NB4 (cell line): ENCODE measurements at regions not wholly inside any gene's neighbourhood (a gene's known extent, or its start where the extent isn't known, plus 50 kb on each side); places are given as distances from the start of the nearest gene placed in this dataset.
"Not testable (repeated sequence)": the region's sequence is repeated elsewhere in the genome, so short reads cannot be mapped to it uniquely, and the experiment has no call there.

ENCODE experiments used
- DNase-seq: peaks from one replicate; pipeline ENCODE4 v3.0.0; 2010; ENCODE audit warnings: low read depth
- H3K4me3 ChIP-seq: one replicate; pipeline ENCODE4 v1.5.1; 2011; ENCODE audit warnings: mild to moderate bottlenecking, low read depth, low read length, moderate library complexity
- MYC ChIP-seq: IDR thresholded peaks from 2 replicates; pipeline ENCODE4 v1.6.1; 2011; ENCODE audit warnings: low read depth, low read length
- POLR2A ChIP-seq: IDR thresholded peaks from 2 replicates; pipeline ENCODE4 v1.6.1; 2011; ENCODE audit warnings: mild to moderate bottlenecking; ENCODE audit not compliant: insufficient read length; ENCODE audit errors: extremely low read depth
- TF ChIP-seq, protein P1 (sequence below): IDR thresholded peaks from one replicate; pipeline ENCODE4 v1.5.1; 2012; ENCODE audit warnings: low read depth, low read length
- TF ChIP-seq, protein P2 (sequence below): IDR thresholded peaks from 2 replicates; pipeline ENCODE4 v1.6.1; 2011; ENCODE audit warnings: low read depth, low read length

GRCh38 chr11:49377978-49378377 lies 169.6 kb upstream of the FOLH1 start:
- TF ChIP-seq, protein P1, sequence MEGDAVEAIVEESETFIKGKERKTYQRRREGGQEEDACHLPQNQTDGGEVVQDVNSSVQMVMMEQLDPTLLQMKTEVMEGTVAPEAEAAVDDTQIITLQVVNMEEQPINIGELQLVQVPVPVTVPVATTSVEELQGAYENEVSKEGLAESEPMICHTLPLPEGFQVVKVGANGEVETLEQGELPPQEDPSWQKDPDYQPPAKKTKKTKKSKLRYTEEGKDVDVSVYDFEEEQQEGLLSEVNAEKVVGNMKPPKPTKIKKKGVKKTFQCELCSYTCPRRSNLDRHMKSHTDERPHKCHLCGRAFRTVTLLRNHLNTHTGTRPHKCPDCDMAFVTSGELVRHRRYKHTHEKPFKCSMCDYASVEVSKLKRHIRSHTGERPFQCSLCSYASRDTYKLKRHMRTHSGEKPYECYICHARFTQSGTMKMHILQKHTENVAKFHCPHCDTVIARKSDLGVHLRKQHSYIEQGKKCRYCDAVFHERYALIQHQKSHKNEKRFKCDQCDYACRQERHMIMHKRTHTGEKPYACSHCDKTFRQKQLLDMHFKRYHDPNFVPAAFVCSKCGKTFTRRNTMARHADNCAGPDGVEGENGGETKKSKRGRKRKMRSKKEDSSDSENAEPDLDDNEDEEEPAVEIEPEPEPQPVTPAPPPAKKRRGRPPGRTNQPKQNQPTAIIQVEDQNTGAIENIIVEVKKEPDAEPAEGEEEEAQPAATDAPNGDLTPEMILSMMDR = no peak
- TF ChIP-seq, protein P2, sequence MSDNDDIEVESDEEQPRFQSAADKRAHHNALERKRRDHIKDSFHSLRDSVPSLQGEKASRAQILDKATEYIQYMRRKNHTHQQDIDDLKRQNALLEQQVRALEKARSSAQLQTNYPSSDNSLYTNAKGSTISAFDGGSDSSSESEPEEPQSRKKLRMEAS = no peak
- no peak for TF ChIP-seq POLR2A
- TF ChIP-seq MYC = no peak
- H3K4me3 ChIP-seq = no peak overlapping the region
- DNase-seq = no peak

GRCh38 chr11:49373866-49374265 lies 165.5 kb upstream of the FOLH1 start:
- not testable (repeated sequence) for DNase-seq, H3K4me3 ChIP-seq

DNA sequence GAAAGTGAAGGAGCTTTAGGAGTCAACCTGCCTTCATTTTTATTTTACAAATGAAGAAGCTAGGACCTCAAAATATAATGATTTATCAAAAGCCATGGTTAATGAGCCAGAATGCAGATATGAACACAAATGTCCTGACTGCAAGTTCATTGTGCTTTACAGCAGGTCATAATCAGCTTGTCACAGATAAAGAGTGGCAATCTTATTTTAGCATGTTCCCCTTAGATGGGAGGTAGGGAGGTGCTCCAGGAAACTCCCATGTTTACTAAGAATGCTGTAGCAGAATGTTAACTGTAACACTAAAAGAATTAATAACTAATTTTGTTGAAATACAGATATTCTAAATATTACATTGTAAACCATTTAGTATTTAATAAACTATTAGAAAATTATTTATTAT lies 165.0 kb upstream of the FOLH1 start:
- not testable (repeated sequence) for DNase-seq, H3K4me3 ChIP-seq

DNA sequence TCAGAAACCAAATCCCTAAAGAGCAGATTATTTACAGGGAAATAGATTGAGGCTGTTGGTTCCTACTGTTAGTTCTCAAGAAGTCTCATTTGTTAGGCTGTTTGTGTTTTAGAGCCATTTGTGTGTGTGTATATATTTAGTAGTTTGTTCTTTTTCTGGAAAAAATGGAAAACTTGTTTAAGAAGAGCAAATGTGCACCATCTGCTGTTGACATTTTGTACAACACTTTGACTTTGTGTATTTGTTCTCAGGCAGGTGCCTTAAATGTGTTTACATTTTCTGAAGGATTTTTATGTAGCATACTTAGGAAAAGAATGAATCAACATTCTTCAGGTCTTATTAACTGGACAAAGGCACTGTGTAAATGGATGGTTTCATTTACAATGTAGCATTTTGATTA lies 163.7 kb upstream of the FOLH1 start:
- not testable (repeated sequence) for H3K4me3 ChIP-seq
- peak; percentile 0 for DNase-seq

GRCh38 chr11:49368556-49368955 lies 160.2 kb upstream of the FOLH1 start:
- H3K4me3 ChIP-seq, DNase-seq: not testable (repeated sequence)

GRCh38 chr11:49365375-49365774 lies 157.0 kb upstream of the FOLH1 start:
- H3K4me3 ChIP-seq, DNase-seq: not testable (repeated sequence)

DNA sequence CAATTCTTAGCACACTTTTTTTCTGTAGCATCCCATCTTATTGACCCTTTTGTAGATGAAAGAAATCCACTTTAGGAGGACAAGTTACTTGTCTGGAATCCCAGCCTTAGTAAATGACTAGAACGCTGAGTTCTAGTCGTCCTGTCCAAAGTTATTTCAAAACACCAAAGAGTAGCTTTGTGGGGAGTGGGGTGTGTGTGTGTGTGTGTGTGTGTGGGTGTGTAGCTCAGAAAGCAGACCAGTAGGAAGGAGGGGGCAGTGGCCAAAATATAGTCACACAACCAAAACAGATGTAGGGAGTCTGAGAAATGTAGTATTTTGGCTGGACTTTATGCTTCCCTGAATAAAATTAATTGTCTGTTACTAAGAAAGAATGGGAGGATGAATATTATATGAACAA lies 154.6 kb upstream of the FOLH1 start:
- DNase-seq, H3K4me3 ChIP-seq: not testable (repeated sequence)

DNA sequence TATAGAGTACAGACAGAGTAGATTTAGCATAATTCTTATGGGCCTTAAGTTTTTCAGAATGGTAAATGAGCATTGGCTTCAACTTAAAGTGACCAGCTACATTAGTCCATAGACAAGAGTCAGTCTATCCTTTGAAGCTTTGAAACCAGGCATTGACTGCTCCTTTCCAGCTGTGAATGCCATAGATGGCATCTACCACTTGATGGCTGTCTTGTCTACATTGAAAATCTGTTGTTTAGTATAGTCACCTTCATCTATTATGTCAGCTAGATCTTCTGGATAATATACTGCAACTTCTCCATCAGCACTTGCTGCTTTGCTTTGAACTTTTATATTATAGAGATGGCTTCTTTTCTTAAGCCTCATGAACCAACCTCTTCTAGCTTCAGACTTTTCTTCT lies 146.1 kb upstream of the FOLH1 start:
- not testable (repeated sequence) for H3K4me3 ChIP-seq, DNase-seq

GRCh38 chr11:49352868-49353267 lies 144.5 kb upstream of the FOLH1 start:
- H3K4me3 ChIP-seq = not testable (repeated sequence)

DNA sequence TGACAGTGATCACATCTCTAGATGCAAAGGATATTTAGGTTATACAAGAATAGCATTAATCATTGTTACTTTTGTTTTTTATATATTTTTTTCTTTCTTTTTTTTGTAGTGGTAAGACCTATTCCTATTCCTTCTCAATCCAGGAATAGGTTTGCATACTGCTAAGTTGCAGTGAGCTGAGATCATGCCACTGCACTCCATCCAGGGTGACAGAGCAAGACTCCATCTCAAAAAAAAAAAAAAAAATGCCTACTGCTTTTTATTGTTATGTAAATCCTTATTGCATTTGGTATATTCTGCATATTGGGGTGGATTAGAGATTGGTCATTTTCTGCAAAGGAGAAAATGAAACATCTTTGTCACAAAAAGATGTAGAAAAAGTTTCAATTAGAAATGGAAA lies 138.2 kb upstream of the FOLH1 start:
- not testable (repeated sequence) for H3K4me3 ChIP-seq, DNase-seq

More at GRCh38 chr11:49352868-49353267, 144.5 kb upstream of the FOLH1 start:
- not testable (repeated sequence) for DNase-seq

DNA sequence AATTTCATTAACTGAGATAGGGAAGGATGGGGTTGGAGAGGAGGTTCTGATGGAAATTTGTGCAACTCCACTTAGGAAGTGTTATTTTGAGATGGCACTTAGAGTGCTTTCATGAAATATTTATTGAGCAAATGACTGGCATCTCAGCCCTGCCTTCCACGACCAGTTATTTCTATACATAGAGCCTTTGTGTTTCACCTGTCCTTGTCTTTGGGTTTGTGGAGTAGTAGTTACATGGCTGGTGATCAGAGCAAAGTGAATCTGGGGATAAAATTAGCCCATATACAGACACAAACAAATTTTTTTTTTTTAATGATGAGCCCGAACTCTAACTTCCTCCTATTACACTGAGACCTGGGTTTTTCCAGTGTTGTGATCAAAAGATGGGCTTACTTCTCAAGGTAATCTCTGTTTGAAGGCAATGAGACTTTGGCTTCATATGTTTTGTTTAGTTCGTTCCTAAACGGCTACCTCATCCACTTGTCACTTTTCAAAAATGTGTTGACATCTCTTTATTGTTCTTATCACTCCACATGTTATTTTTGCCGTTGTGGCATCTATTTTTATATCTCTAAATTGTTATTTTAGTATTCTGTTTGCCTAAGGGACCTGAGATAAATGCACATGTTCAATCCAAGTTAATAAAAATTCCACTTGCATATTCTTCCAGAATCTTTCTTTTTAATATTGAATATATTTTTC lies 120.2 kb upstream of the FOLH1 start:
- not testable (repeated sequence) for DNase-seq

DNA sequence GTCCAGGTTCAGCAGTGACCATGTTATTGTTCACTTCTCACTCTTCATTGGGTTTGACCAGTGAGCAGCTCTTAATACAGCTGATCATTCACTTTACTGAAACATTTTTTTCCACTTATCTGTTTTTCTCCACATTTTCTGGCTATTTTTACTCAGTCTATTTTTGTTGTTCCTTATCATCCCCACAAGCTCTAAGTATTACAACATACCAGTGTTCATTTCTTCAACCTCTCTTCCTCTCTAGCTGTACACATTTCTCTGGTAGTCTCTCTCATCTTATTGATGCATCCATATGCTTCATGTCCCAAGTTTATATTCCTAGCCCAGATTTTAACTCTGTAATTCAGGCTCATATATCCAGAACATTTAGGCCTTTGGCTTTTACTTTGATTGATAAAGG lies 119.4 kb upstream of the FOLH1 start:
- DNase-seq, H3K4me3 ChIP-seq: not testable (repeated sequence)

More for the DNA sequence above, 120.2 kb upstream of the FOLH1 start:
- not testable (repeated sequence) for H3K4me3 ChIP-seq

DNA sequence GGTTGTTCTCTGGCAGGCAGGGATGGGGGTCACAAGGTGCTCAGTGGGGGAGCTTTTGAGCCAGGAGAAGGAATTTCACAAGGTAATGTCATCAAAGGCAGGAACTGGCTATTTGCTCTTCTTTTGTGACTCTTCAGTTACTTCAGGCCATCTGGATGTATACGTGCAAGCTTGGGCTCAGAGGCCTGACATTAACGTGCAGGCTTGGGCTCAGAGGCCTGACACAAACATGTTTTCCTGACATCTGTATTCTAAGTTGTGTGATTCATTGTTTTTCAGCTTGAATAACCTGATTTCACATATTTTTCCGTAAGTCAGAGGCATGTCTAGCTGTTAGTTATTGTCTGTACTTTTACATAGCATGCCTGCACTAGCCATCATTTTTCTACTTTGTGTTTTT lies 118.2 kb upstream of the FOLH1 start:
- not testable (repeated sequence) for H3K4me3 ChIP-seq

GRCh38 chr11:49316180-49316579 lies 107.8 kb upstream of the FOLH1 start:
- no peak overlapping the region for H3K4me3 ChIP-seq
- TF ChIP-seq, protein P2 = no peak
- TF ChIP-seq POLR2A (no peak), MYC (no peak)
- TF ChIP-seq, protein P1 = no peak
- DNase-seq = no peak

More for the DNA sequence above, 118.2 kb upstream of the FOLH1 start:
- not testable (repeated sequence) for DNase-seq
